ENCODE measurements at regions not wholly inside any gene's neighbourhood (a gene's known extent, or its start where the extent isn't known, plus 50 kb on each side); places are given as distances from the start of the nearest gene placed in this dataset.

- no peak overlapping the region for H3K27ac ChIP-seq (ENCODE audit: low read depth, low read length)
- Mint-ChIP-seq H3K27me3 (no peaks in the 10 kb centered on the region), H3K9me3 (peaks cover 2 to 31% (median 9%) of the 10 kb centered on the region in 5 donors), H3K4me3 (no peak overlapping the region), H3K4me1 (no peaks in the 10 kb centered on the region), H3K27ac (no peak overlapping the region), H3K36me3 (no peaks in the 10 kb centered on the region)
- no peak for DNase-seq
- H3K27me3 ChIP-seq (ENCODE audit: insufficient read depth, low read length, poor library complexity, severe bottlenecking) = no peaks in the 10 kb centered on the region
- no peaks in the 10 kb centered on the region for H3K9me3 ChIP-seq (ENCODE audit: low read length)
- POLR2A ChIA-PET = no interaction called here
- H3K4me3 ChIP-seq (ENCODE audit: low read length) = no peak overlapping the region
- CTCF ChIA-PET = no interaction called here
- no peaks in the 10 kb centered on the region for H3K36me3 ChIP-seq (ENCODE audit: insufficient read depth, low read length)
- H3K4me1 ChIP-seq (ENCODE audit: insufficient read depth, low read length) = no peaks in the 10 kb centered on the region
Observed at GRCh38 chr9:16964228-16964627, 93.8 kb upstream of the BNC2 start.

- Histone ChIP-seq H3K4me1 (ENCODE audit: insufficient read depth, low read length) (no peaks in the 10 kb centered on the region), H3K4me3 (ENCODE audit: low read length) (no peak overlapping the region), H3K9me3 (ENCODE audit: low read length) (no peaks in the 10 kb centered on the region), H3K27ac (ENCODE audit: low read depth, low read length) (no peak overlapping the region), H3K36me3 (ENCODE audit: insufficient read depth, low read length) (no peaks in the 10 kb centered on the region), H3K27me3 (ENCODE audit: insufficient read depth, low read length, poor library complexity, severe bottlenecking) (no peaks in the 10 kb centered on the region)
- no peaks in the 10 kb centered on the region for H3K4me1 Mint-ChIP-seq
- no peaks in the 10 kb centered on the region for H3K27me3 Mint-ChIP-seq
- POLR2A ChIA-PET = no interaction called here
- DNase-seq = no peak
- CTCF ChIA-PET = no interaction called here
- no peak overlapping the region for H3K4me3 Mint-ChIP-seq
- H3K9me3 Mint-ChIP-seq = peaks cover 2 to 29% (median 12%) of the 10 kb centered on the region in 5 donors
- no peak overlapping the region for H3K27ac Mint-ChIP-seq
- H3K36me3 Mint-ChIP-seq = no peaks in the 10 kb centered on the region
Observed at GRCh38 chr9:16960084-16960483, 89.6 kb upstream of the BNC2 start.

DNA sequence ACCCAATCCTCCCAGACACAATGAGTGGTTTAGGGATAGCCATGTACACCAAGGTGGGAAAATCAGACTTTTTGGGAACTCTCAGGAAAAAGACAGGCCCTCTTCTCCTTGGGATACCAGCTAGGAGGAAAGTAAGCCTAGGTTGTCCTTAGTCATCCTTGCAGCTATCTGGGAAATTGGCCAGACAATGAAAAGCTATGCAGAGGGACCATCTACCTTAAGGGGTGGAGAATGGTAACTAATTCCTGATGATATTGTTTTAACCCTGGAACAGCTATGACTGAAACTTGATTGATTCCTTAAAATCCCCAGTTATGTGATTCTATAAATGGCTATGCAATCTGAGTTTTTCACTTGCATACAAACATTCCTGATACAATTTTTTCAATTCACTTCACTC is 88.9 kb upstream of the BNC2 start:
- CTCF ChIA-PET = interaction anchor here (1.2 kb wide), 1 partner anchor 8 kb away, joined by 3 read pairs; no protein-coding TSS in a partner anchor
- DNase-seq = no peak
- no peaks in the 10 kb centered on the region for H3K4me1 ChIP-seq (ENCODE audit: insufficient read depth, low read length)
- no peak overlapping the region for H3K27ac Mint-ChIP-seq
- peaks cover 2 to 33% (median 15%) of the 10 kb centered on the region in 5 donors for H3K9me3 Mint-ChIP-seq
- H3K4me1 Mint-ChIP-seq = no peaks in the 10 kb centered on the region
- H3K9me3 ChIP-seq (ENCODE audit: low read length) = no peaks in the 10 kb centered on the region
- no peaks in the 10 kb centered on the region for H3K27me3 ChIP-seq (ENCODE audit: insufficient read depth, low read length, poor library complexity, severe bottlenecking)
- no peak overlapping the region for H3K4me3 ChIP-seq (ENCODE audit: low read length)
- H3K27me3 Mint-ChIP-seq = no peaks in the 10 kb centered on the region
- no peak overlapping the region for H3K27ac ChIP-seq (ENCODE audit: low read depth, low read length)
- no peaks in the 10 kb centered on the region for H3K36me3 ChIP-seq (ENCODE audit: insufficient read depth, low read length)
- POLR2A ChIA-PET = no interaction called here
- H3K4me3 Mint-ChIP-seq = no peak overlapping the region
- H3K36me3 Mint-ChIP-seq = no peaks in the 10 kb centered on the region

DNA sequence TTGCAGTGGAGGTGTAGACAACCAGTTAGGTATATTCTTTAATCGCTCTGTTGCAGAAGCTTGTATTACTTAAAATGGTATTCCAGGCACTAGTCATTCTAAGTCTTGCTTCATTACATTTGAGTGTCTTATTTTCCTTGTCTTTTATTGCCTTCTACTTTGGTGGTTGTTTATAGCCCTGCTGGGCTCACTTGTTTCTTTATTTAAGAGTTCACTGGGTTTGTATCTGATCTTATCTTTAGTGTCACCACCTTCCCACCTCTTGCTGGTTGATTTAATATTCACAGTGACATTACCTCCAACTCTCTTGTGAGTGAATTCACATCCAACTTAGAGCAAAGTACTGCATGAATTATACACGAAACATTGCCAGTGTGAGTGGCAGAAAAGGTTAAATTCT is 83.6 kb upstream of the BNC2 start:
- Histone ChIP-seq H3K27ac (ENCODE audit: low read depth, low read length) (no peak overlapping the region), H3K27me3 (ENCODE audit: insufficient read depth, low read length, poor library complexity, severe bottlenecking) (no peaks in the 10 kb centered on the region), H3K4me3 (ENCODE audit: low read length) (no peak overlapping the region), H3K4me1 (ENCODE audit: insufficient read depth, low read length) (no peaks in the 10 kb centered on the region), H3K36me3 (ENCODE audit: insufficient read depth, low read length) (no peaks in the 10 kb centered on the region), H3K9me3 (ENCODE audit: low read length) (no peaks in the 10 kb centered on the region)
- peaks cover 0 to 21% (median 4%) of the 10 kb centered on the region in 5 donors for H3K9me3 Mint-ChIP-seq
- H3K36me3 Mint-ChIP-seq = no peaks in the 10 kb centered on the region
- no peak for DNase-seq
- no peak overlapping the region for H3K27ac Mint-ChIP-seq
- no peaks in the 10 kb centered on the region for H3K4me1 Mint-ChIP-seq
- no peaks in the 10 kb centered on the region for H3K27me3 Mint-ChIP-seq
- POLR2A ChIA-PET = no interaction called here
- H3K4me3 Mint-ChIP-seq = no peak overlapping the region
- CTCF ChIA-PET = no interaction called here

DNA sequence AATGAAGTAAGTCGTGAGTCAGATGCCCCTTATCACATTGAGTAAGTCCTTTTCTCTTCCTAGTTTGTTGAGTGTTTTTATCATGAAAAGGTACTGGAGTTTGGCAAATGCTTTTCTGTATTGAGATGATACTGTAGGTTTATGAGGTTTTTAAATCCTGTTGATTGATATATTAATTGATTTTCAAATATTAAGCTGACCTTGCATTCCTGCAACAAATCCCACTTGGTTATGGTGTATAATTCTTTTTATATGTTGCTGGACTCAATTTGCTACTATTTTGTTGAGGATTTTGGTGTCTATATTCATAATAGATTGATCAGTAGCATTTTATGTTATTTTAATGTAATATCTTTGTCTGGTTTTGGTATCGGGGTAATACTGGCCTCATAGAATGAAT is 81.0 kb upstream of the BNC2 start:
- no peaks in the 10 kb centered on the region for H3K27me3 ChIP-seq (ENCODE audit: insufficient read depth, low read length, poor library complexity, severe bottlenecking)
- H3K4me1 Mint-ChIP-seq = no peaks in the 10 kb centered on the region
- no peaks in the 10 kb centered on the region for H3K36me3 ChIP-seq (ENCODE audit: insufficient read depth, low read length)
- H3K4me3 ChIP-seq (ENCODE audit: low read length) = no peak overlapping the region
- no peak for DNase-seq
- no peaks in the 10 kb centered on the region for H3K4me1 ChIP-seq (ENCODE audit: insufficient read depth, low read length)
- ChIA-PET CTCF (no interaction called here), POLR2A (no interaction called here)
- H3K4me3 Mint-ChIP-seq = no peak overlapping the region
- no peak overlapping the region for H3K27ac ChIP-seq (ENCODE audit: low read depth, low read length)
- H3K27me3 Mint-ChIP-seq = no peaks in the 10 kb centered on the region
- H3K27ac Mint-ChIP-seq = no peak overlapping the region
- no peaks in the 10 kb centered on the region for H3K36me3 Mint-ChIP-seq
- peaks cover 0 to 17% (median 2%) of the 10 kb centered on the region in 5 donors for H3K9me3 Mint-ChIP-seq
- no peaks in the 10 kb centered on the region for H3K9me3 ChIP-seq (ENCODE audit: low read length)

DNA sequence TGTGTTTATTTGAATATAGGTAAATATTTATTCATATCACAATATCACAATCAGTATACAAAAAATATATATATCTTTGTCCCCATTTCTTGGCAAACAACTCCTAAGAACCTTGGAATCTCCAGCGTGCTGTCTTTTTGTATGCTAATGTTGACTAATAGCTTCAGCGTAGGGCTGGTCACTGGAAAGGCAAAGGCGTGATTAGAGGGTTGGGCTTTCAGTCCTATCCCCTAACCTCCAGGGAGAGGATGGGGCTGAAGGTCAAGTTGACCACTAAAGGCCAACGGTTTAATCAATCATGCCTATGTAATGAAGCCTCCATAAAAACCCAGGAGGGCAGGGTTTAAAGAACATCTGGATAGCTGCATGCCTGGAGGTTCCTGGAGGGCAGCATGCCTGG is 79.6 kb upstream of the BNC2 start:
- H3K27me3 ChIP-seq (ENCODE audit: insufficient read depth, low read length, poor library complexity, severe bottlenecking) = no peaks in the 10 kb centered on the region
- no peak for DNase-seq
- H3K27ac ChIP-seq (ENCODE audit: low read depth, low read length) = no peak overlapping the region
- H3K4me1 ChIP-seq (ENCODE audit: insufficient read depth, low read length) = no peaks in the 10 kb centered on the region
- ChIA-PET POLR2A (no interaction called here), CTCF (no interaction called here)
- Mint-ChIP-seq H3K4me3 (no peak overlapping the region), H3K9me3 (peaks cover under 1 to 21% (median 2%) of the 10 kb centered on the region in 5 donors), H3K27ac (no peak overlapping the region), H3K27me3 (no peaks in the 10 kb centered on the region), H3K4me1 (no peaks in the 10 kb centered on the region), H3K36me3 (no peaks in the 10 kb centered on the region)
- H3K9me3 ChIP-seq (ENCODE audit: low read length) = no peaks in the 10 kb centered on the region
- no peak overlapping the region for H3K4me3 ChIP-seq (ENCODE audit: low read length)
- H3K36me3 ChIP-seq (ENCODE audit: insufficient read depth, low read length) = no peaks in the 10 kb centered on the region

DNA sequence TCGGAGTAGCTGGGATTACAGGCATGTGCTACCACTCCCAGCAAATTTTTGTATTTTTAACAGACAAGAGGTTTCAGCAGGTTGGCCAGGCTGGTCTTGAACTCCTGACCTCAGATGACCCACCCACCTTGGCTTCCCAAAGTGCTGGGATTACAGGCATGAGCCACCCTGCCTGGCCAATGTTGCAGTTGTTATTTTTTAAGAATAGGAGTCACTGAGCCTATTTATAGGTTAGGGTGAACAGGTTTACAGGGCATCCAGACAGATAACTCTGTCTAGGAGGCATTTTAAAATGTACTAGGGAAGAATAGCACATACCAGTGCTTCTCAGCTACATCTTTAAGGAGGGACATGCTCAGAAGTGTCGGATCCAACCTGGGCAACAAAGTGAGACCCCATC is 60.1 kb upstream of the BNC2 start:
- POLR2A ChIA-PET = no interaction called here
- Histone ChIP-seq H3K27ac (ENCODE audit: low read depth, low read length) (no peak overlapping the region), H3K36me3 (ENCODE audit: insufficient read depth, low read length) (no peaks in the 10 kb centered on the region), H3K4me1 (ENCODE audit: insufficient read depth, low read length) (no peaks in the 10 kb centered on the region), H3K4me3 (ENCODE audit: low read length) (no peak overlapping the region), H3K9me3 (ENCODE audit: low read length) (no peaks in the 10 kb centered on the region), H3K27me3 (ENCODE audit: insufficient read depth, low read length, poor library complexity, severe bottlenecking) (no peaks in the 10 kb centered on the region)
- Mint-ChIP-seq H3K9me3 (peaks cover 0 to 11% (median 11%) of the 10 kb centered on the region in 5 donors), H3K27me3 (peaks cover 0 to 2% of the 10 kb centered on the region in 2 donors), H3K4me3 (no peak overlapping the region), H3K4me1 (no peaks in the 10 kb centered on the region), H3K36me3 (no peaks in the 10 kb centered on the region), H3K27ac (no peak overlapping the region)
- CTCF ChIA-PET = no interaction called here
- DNase-seq = no peak

GRCh38 chr9:16928179-16928945 is 57.9 kb upstream of the BNC2 start:
- no peak overlapping the region for H3K4me3 Mint-ChIP-seq
- Histone ChIP-seq H3K36me3 (ENCODE audit: insufficient read depth, low read length) (no peaks in the 10 kb centered on the region), H3K4me1 (ENCODE audit: insufficient read depth, low read length) (no peaks in the 10 kb centered on the region), H3K9me3 (ENCODE audit: low read length) (no peaks in the 10 kb centered on the region), H3K27me3 (ENCODE audit: insufficient read depth, low read length, poor library complexity, severe bottlenecking) (no peaks in the 10 kb centered on the region), H3K4me3 (ENCODE audit: low read length) (no peak overlapping the region), H3K27ac (ENCODE audit: low read depth, low read length) (no peak overlapping the region)
- H3K9me3 Mint-ChIP-seq = peaks cover 0 to 12% (median 5%) of the 10 kb centered on the region in 5 donors
- no peak for DNase-seq
- no peaks in the 10 kb centered on the region for H3K4me1 Mint-ChIP-seq
- no peaks in the 10 kb centered on the region for H3K36me3 Mint-ChIP-seq
- H3K27ac Mint-ChIP-seq = no peak overlapping the region
- H3K27me3 Mint-ChIP-seq = no peaks in the 10 kb centered on the region
- POLR2A ChIA-PET = no interaction called here
- CTCF ChIA-PET = no interaction called here
